ENCODE measurements at regions not wholly inside any gene's neighbourhood (a gene's known extent, or its start where the extent isn't known, plus 50 kb on each side); places are given as distances from the start of the nearest gene placed in this dataset.

- TF ChIP-seq CTCF (IDR thresholded peaks at IDR 0.05) (no peak), POLR2AphosphoS5 (IDR thresholded peaks at IDR 0.05) (no peak)
Observed at GRCh38 chr6:164130151-164130550, 715.6 kb downstream of the QKI start.
